Liver (tissue), 8 donors: ENCODE measurements at regions not wholly inside any gene's neighbourhood (a gene's known extent, or its start where the extent isn't known, plus 50 kb on each side); places are given as distances from the start of the nearest gene placed in this dataset.

ENCODE experiments used
- DNase-seq: peaks from one replicate; pipeline ENCODE4 v3.0.0-alpha.2; 2017; ENCODE audit warnings: low spot score
- H3K27ac ChIP-seq, 2 donors: one replicate each; pipeline ENCODE4 v1.7.0; 2013; ENCODE audit warnings: inconsistent platforms in 2 of 2, low read length in 2 of 2, control low read depth in 1 of 2, low read depth in 1 of 2, mild to moderate bottlenecking in 1 of 2
- H3K27me3 ChIP-seq, 4 donors: one replicate each; pipeline versions ENCODE4 v1.6.1 to v1.7.0; 2013; ENCODE audit warnings: low read length in 3 of 4, inconsistent platforms in 1 of 4, mild to moderate bottlenecking in 1 of 4, moderate library complexity in 1 of 4; ENCODE audit not compliant: control insufficient read depth in 4 of 4, insufficient read depth in 4 of 4
- H3K36me3 ChIP-seq, 4 donors: one replicate each; pipeline versions ENCODE4 v1.6.1 to v1.7.0; 2013; ENCODE audit warnings: low read length in 3 of 4, mild to moderate bottlenecking in 3 of 4, low read depth in 1 of 4, moderate library complexity in 1 of 4; ENCODE audit not compliant: control insufficient read depth in 4 of 4, insufficient read depth in 3 of 4
- H3K4me1 ChIP-seq, 4 donors: one replicate each; pipeline versions ENCODE4 v1.6.1 to v1.7.0; 2013; ENCODE audit warnings: low read length in 3 of 4, mild to moderate bottlenecking in 3 of 4, moderate library complexity in 1 of 4; ENCODE audit not compliant: control insufficient read depth in 4 of 4, insufficient read depth in 4 of 4
- H3K4me3 ChIP-seq, 3 donors: one replicate each; pipeline versions ENCODE4 v1.6.1 to v1.7.0; 2013; ENCODE audit warnings: low read length in 3 of 3, control low read depth in 1 of 3, low read depth in 1 of 3, mild to moderate bottlenecking in 1 of 3
- H3K9ac ChIP-seq, 2 donors: one replicate each; pipeline ENCODE4 v1.7.0; 2013; ENCODE audit warnings: low read length in 2 of 2, mild to moderate bottlenecking in 2 of 2, moderate library complexity in 2 of 2, control low read depth in 1 of 2, low read depth in 1 of 2
- H3K9me3 ChIP-seq, 4 donors: one replicate each; pipeline versions ENCODE4 v1.6.1 to v1.7.0; 2013; ENCODE audit warnings: low read length in 3 of 4; ENCODE audit not compliant: control insufficient read depth in 4 of 4
- ATF3 ChIP-seq: IDR thresholded peaks from 2 replicates; pipeline ENCODE4 v1.6.1; 2016; ENCODE audit warnings: antibody characterized with exemption
- EGR1 ChIP-seq, 2 donors: IDR thresholded peaks; 2 replicates each; pipeline ENCODE4 v1.6.1; 2016 to 2018; ENCODE audit warnings: antibody characterized with exemption in 2 of 2, low read depth in 2 of 2
- FOXA1 ChIP-seq: IDR thresholded peaks from 2 replicates; pipeline ENCODE4 v1.6.1; 2016; ENCODE audit warnings: antibody characterized with exemption
- FOXA2 ChIP-seq: IDR thresholded peaks from 2 replicates; pipeline ENCODE4 v1.6.1; 2016; ENCODE audit warnings: antibody characterized with exemption
- GABPA ChIP-seq, 2 donors: IDR thresholded peaks in 1 of 2; conservative IDR thresholded peaks in 1 of 2; 2 replicates each; pipeline ENCODE4 v1.6.1; 2016; ENCODE audit warnings: antibody characterized with exemption in 2 of 2, mild to moderate bottlenecking in 1 of 2, moderate library complexity in 1 of 2
- HNF4A ChIP-seq, 2 donors: conservative IDR thresholded peaks; 2 replicates each; pipeline ENCODE4 v1.6.1; 2016; ENCODE audit warnings: antibody characterized with exemption in 2 of 2, mild to moderate bottlenecking in 2 of 2
- HNF4G ChIP-seq: IDR thresholded peaks from 2 replicates; pipeline ENCODE4 v1.6.1; 2016; ENCODE audit warnings: antibody characterized with exemption
- JUND ChIP-seq, 2 donors: IDR thresholded peaks; 2 replicates each; pipeline ENCODE4 v1.6.1; 2016; ENCODE audit warnings: antibody characterized with exemption in 2 of 2
- MAX ChIP-seq: IDR thresholded peaks from 2 replicates; pipeline ENCODE4 v1.6.1; 2016; ENCODE audit warnings: antibody characterized with exemption
- NR2F2 ChIP-seq: IDR thresholded peaks from 2 replicates; pipeline ENCODE4 v1.6.1; 2016; ENCODE audit warnings: antibody characterized with exemption
- RAD21 ChIP-seq, 2 donors: IDR thresholded peaks; 2 replicates each; pipeline ENCODE4 v1.6.1; 2016; ENCODE audit warnings: antibody characterized with exemption in 2 of 2, mild to moderate bottlenecking in 2 of 2
- REST ChIP-seq: IDR thresholded peaks from 2 replicates; pipeline ENCODE4 v1.6.1; 2016; ENCODE audit warnings: antibody characterized with exemption, mild to moderate bottlenecking
- RXRA ChIP-seq, 2 donors: IDR thresholded peaks; 2 replicates each; pipeline ENCODE4 v1.6.1; 2017 to 2018; ENCODE audit warnings: antibody characterized with exemption in 2 of 2, mild to moderate bottlenecking in 1 of 2
- SP1 ChIP-seq: IDR thresholded peaks from 2 replicates; pipeline ENCODE4 v1.6.1; 2018; ENCODE audit warnings: antibody characterized with exemption, mild to moderate bottlenecking
- TAF1 ChIP-seq: conservative IDR thresholded peaks from 2 replicates; pipeline ENCODE4 v1.6.1; 2016; ENCODE audit warnings: antibody characterized with exemption, mild to moderate bottlenecking
- YY1 ChIP-seq: IDR thresholded peaks from 2 replicates; pipeline ENCODE4 v1.6.1; 2016; ENCODE audit warnings: antibody characterized with exemption, mild to moderate bottlenecking
- WGBS: extraction: QIAGEN DNeasy Blood & Tissue Kit; methylation state at CpG from one replicate; pipeline ENCODE4 v1.1.7; 2013; 5-methylcytosine and 5-hydroxymethylcytosine counted together
- TF ChIP-seq, protein P1 (sequence below): fragments of 150-350 bp; IDR thresholded peaks from 2 replicates; pipeline ENCODE4 v1.5.1; 2017; ENCODE audit warnings: improper control_type of control experiment, low read depth, low read length; ENCODE audit not compliant: missing input control
- TF ChIP-seq, protein P2 (sequence below): IDR thresholded peaks from 2 replicates; pipeline ENCODE4 v1.6.1; 2016; ENCODE audit warnings: antibody characterized with exemption
- donor health status: healthy.
- donor health status: healthy.
- donor health status: healthy.
- donor health status: healthy.
- donor health status: healthy.

GRCh38 chr2:180730976-180731375 lies 249.4 kb upstream of the UBE2E3 start:
- Histone ChIP-seq H3K9me3 (no peaks in the 10 kb centered on the region), H3K4me3 (no peak overlapping the region), H3K4me1 (no peaks in the 10 kb centered on the region), H3K9ac (no peak overlapping the region), H3K27me3 (no peaks in the 10 kb centered on the region), H3K36me3 (no peaks in the 10 kb centered on the region), H3K27ac (no peak overlapping the region)
- 95% methylated on average over 2 of the region's 2 CpGs for WGBS
- no peak for DNase-seq
- TF ChIP-seq MAX (no peak), HNF4G (no peak), JUND (IDR thresholded peaks at IDR 0.05) (no peak), NR2F2 (no peak), TAF1 (no peak), FOXA1 (no peak), FOXA2 (no peak), RXRA (IDR thresholded peaks at IDR 0.05) (no peak)

- Histone ChIP-seq H3K4me3 (no peak overlapping the region), H3K9me3 (no peaks in the 10 kb centered on the region), H3K9ac (no peak overlapping the region), H3K36me3 (no peaks in the 10 kb centered on the region), H3K4me1 (no peaks in the 10 kb centered on the region), H3K27ac (no peak overlapping the region), H3K27me3 (no peaks in the 10 kb centered on the region)
- DNase-seq, result no peak
- TF ChIP-seq MAX, result no peak
- 88% methylated on average over 2 of the region's 2 CpGs for WGBS
Measured at GRCh38 chr2:180728928-180729559, 251.4 kb upstream of the UBE2E3 start.

DNA sequence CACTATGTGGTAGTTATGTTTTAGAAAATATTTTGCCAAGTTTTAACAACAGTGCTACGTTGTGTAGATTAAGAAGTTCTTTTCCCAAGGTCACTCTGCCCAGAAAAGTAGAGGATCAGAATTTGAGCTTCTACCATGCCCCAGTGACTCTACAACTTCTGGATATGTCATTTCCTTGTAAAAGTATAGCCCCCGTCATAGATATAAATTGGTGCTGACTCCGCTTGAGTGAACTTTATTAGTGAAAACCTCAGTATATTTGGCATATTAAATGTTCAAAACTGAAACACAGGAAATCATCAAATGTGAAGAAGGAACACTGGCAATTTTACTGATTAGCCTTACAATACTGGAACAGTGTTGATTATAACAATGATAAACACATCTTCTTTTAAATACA lies 256.7 kb upstream of the UBE2E3 start:
- Histone ChIP-seq H3K9me3 (no peaks in the 10 kb centered on the region), H3K36me3 (no peaks in the 10 kb centered on the region), H3K9ac (no peak overlapping the region), H3K4me1 (no peaks in the 10 kb centered on the region), H3K27ac (no peak overlapping the region), H3K27me3 (no peaks in the 10 kb centered on the region), H3K4me3 (no peak overlapping the region)
- no peak for DNase-seq
- no peak for TF ChIP-seq EGR1 (IDR thresholded peaks at IDR 0.05; ENCODE audit: low read depth in 2 of 2)
- TF ChIP-seq YY1, result no peak
- TF ChIP-seq TAF1, result no peak
- TF ChIP-seq RAD21 (IDR thresholded peaks at IDR 0.05), result no peak
- TF ChIP-seq NR2F2, result no peak
- TF ChIP-seq, protein P1, sequence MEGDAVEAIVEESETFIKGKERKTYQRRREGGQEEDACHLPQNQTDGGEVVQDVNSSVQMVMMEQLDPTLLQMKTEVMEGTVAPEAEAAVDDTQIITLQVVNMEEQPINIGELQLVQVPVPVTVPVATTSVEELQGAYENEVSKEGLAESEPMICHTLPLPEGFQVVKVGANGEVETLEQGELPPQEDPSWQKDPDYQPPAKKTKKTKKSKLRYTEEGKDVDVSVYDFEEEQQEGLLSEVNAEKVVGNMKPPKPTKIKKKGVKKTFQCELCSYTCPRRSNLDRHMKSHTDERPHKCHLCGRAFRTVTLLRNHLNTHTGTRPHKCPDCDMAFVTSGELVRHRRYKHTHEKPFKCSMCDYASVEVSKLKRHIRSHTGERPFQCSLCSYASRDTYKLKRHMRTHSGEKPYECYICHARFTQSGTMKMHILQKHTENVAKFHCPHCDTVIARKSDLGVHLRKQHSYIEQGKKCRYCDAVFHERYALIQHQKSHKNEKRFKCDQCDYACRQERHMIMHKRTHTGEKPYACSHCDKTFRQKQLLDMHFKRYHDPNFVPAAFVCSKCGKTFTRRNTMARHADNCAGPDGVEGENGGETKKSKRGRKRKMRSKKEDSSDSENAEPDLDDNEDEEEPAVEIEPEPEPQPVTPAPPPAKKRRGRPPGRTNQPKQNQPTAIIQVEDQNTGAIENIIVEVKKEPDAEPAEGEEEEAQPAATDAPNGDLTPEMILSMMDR, result no peak
- TF ChIP-seq, protein P2, sequence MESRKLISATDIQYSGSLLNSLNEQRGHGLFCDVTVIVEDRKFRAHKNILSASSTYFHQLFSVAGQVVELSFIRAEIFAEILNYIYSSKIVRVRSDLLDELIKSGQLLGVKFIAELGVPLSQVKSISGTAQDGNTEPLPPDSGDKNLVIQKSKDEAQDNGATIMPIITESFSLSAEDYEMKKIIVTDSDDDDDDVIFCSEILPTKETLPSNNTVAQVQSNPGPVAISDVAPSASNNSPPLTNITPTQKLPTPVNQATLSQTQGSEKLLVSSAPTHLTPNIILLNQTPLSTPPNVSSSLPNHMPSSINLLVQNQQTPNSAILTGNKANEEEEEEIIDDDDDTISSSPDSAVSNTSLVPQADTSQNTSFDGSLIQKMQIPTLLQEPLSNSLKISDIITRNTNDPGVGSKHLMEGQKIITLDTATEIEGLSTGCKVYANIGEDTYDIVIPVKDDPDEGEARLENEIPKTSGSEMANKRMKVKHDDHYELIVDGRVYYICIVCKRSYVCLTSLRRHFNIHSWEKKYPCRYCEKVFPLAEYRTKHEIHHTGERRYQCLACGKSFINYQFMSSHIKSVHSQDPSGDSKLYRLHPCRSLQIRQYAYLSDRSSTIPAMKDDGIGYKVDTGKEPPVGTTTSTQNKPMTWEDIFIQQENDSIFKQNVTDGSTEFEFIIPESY, result no peak
- TF ChIP-seq JUND (IDR thresholded peaks at IDR 0.05), result no peak
- no peak for TF ChIP-seq SP1
- no peak for TF ChIP-seq FOXA1
- no peak for TF ChIP-seq HNF4A (conservative IDR thresholded peaks at IDR 0.05)
- TF ChIP-seq FOXA2, result no peak
- TF ChIP-seq REST, result no peak
- no peak for TF ChIP-seq MAX
- TF ChIP-seq GABPA (IDR thresholded peaks at IDR 0.05 in 1 of 2, conservative IDR thresholded peaks at IDR 0.05 in 1 of 2), result no peak
- no peak for TF ChIP-seq ATF3
- 85% methylated on average over 3 of the region's 3 CpGs for WGBS
